T-helper 9 cell (primary cell): ENCODE measurements at regions not wholly inside any gene's neighbourhood (a gene's known extent, or its start where the extent isn't known, plus 50 kb on each side); places are given as distances from the start of the nearest gene placed in this dataset.

Experiments
- DNase-seq: peaks from one replicate; pipeline ENCODE4 v3.0.0-alpha.2; 2020

DNA sequence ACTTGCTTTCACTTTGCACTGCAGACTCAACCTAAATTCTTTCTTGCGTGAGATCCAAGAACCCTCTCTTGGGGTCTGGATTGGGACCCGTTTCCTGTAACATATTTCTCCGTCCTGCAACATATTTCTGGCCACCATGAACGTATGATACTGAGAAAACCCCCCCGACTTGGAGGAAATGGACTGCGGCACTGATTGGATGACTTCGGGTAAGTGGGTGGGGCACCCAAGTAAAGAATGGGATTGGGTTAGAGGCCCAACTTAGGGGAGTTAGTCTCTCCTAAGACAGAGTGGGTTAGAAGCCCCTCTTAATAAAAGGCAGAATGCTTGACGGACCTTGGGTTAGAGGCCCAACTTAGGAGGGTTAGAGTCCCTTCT is 690.4 kb downstream of the UQCRFS1 start:
- no peak for DNase-seq

DNA sequence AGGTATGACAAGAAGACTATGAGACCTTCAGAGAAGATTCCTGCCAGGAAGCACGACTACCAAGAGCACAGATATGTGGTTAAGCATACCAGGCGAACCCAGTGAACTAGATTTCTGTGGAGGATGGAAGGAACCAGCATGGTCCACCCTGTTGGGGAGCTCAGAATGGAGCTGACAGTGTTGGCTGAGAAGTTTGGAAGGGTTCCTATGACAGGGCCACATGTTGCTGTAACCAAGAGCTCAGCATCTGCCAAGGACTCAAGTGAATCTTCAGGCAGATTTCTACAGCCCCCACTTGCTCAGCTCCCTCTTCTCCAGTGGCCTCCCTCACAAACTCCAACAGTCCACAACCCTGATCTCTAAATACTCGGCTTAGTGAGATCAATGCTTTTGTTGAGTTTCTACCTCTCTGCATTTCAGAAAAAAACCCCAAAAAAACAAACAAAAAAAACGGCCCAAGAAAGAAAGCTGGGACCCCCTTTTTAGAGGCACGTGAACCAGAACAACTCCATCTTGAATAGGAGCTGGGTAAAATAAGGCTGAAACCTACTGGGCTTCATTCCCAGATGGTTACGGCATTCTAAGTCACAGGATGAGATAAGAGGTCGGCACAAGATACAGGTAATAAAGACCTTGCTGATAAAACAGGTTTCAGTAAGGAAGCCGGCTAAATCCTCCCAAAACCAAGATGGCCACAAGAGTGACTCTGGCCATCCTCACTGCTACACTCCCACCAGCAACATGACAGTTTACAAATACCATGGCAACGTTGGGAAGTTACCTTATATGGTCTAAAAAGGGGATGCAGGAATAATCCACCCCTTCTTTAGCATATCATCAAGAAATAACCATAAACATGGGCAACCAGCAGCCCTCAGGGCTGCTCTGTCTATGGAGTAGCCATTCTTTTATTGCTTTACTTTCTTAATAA is 691.1 kb downstream of the UQCRFS1 start:
- no peak for DNase-seq

DNA sequence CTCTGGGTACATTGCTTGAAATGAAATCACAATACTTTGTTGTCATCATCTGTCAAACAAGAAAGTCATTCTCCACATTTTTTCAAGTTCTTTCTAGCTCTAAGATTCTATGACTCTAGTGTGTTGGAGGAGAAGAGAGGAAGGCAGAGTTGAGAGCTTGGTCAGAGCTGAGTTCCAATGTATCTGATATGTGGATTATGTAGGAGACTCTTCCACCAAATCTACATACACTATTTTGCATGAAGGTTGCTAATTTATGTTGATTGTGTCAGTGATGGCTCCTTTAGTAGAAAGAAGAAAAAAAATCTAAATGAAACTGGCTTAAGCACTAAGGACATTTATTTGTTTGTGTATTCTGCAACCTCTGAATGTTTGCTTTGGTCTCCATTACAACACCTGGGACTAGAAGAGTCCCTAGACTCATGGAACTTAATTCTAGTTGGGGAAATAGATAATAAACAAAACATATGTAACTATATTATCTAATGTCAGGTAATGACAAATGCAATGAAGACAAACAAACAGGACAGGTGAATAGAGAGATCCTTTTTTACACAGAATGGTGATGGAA is 691.9 kb downstream of the UQCRFS1 start:
- no peak for DNase-seq

DNA sequence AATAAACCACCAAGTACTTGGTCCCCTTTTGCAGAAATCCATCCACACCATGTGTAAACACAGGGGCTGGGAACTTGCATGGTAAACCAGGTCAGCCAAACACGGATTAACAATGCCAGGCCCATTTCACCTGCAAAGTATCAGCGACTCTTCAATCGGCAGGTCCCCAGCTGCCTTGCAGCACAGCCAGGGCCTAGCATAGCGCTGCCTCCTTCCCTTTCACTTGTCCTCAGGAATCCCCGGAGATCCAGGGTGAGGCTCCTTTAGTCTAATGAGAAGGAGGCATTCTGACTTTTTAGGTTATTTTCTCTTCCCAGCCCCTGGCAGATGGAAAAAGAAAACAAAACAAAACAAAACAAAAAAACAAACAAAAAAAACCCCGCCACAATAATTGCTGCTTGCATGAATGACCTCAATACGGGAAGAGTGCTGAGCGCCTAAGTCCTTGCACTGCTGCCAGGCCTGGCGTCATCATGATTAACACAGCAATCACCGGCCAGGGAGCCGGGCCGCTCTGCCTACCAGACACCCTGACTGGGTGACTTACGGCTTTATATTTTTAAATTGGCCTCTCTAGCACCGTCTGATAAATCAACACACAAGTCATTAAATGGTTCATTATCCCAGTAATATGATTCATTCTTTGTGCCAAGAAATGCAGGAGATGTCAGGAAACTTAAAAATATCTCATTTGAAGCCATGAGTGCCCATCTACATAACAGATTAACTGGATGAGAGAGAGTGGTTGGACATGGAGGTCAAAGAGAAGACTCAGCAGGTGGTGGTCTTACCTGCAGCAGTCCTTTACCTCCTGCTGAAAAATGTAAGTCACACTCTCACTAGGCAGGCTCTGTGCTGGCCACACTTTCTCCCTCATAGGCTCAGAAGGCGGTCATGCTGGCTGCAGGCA is 692.7 kb downstream of the UQCRFS1 start:
- DNase-seq, result no peak

DNA sequence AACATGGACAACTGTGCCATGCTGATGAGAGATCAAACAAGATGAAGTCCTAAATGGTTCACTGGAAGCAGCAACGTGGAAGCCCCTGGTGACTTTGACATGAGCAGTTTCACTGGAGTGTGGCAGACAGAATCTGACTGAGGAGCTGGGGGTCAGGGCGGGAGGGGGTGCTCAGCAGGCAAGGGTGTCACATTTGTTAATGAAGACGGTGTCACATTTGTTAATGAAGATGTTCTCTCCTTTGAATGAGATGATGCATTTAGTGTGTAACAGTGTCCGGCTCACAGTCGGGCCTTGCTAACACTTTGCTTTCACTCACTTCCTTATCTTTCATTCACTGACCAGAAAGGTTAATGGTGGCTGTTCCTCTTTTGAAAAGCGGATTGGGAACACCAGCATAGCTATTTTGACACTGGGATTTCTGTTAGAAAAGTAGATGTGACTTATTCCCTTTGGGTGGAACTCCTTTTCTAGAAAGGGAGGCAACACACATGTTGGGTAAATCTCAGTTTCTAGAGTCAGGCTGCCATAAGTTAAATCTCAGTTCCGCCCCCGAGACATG is 693.7 kb downstream of the UQCRFS1 start:
- no peak for DNase-seq

DNA sequence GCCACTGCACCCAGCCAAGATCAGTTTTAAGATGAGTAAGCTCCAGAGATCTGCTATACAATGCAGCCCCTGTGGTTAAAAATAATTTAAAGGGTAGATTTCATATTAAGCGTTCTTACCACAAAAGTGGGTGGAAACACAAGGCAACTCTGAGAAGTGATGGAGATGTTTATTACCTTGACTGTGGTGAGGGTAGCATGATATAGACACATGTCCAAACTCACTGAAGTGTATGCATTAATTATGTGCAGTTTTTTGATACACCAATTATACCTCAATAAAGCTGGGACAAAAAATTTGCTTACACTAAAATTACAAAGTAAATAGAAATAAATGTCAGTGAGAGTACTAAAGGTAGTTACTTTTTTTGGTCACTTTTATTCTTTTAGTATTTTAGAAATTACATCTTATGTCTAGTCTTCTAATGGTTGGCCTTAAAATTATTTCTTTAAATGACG is 696.5 kb downstream of the UQCRFS1 start:
- no peak for DNase-seq

DNA sequence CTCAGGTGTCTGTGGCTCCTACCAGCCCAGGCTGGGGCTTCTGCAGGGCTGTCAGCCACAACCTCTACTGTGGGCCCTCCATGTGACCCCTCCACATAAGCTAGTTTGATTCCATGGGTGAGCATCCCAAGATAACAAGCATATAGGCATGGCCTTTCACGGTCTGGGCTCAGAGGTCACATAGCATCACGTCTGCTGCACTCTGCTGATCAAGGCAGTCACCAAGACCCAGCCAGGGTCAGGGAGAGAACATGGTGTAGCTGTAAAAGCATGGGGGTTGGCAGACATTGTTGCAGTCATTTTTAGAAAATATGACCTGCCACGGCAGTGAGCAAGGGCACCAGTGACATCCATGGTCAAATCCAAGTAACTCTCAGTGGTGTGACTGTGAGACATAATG is 698.8 kb downstream of the UQCRFS1 start:
- no peak for DNase-seq

DNA sequence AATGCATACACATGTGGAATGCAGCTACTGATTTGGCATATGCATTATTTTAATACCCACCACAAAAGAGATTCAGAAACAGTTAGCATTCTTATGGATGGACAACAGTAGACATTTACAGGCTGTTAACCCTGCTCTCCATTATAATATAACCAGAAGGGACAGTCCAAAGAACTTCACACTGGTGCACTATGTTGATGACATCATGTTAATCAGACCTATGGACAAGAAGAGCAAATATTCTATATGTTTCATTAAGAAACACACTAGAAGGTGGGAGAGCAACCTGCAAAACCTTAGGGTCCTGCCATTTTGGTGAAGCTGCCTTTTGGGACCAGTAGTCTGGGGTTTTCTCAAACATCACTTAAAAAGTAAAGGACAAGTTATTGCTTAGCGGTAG is 701.3 kb downstream of the UQCRFS1 start:
- no peak for DNase-seq

DNA sequence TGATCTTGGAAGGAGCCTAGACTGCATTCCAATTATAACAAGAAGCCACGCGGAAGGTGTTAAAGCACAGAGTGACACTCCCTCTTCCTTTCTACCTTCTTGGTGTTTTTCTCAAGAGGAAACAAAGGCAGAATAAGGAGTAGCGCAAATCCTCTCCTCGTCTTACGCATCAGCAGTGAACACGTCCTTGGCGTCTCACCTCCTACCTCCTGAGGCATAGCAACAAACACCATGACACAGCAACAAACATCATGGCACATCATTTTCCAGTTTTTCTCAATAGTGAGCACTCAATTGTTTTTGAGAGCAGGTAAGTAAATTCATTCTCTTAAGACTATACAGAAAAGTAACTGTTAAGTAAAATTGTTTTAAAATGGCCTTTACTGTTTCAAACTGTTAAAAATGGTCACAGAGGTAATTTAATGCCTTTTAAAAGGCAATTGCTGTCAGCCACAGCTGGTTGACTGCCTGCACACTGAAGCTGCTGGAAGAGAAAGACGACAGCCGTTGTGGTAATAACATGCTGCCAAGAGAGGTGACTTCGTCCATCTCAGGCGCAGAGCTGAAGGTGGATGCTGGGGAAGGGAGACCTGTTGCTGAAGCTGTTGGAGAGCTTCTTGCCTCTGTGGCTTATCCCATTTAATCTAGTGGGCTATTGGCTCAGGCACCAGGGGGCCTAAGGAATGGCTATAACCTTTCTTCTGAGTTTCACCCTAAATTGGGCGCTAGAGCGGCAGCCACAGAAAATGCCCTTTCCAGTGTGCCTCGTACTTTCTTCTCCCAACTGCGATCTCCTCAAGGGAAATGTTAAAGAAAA is 703.7 kb downstream of the UQCRFS1 start:
- no peak for DNase-seq

DNA sequence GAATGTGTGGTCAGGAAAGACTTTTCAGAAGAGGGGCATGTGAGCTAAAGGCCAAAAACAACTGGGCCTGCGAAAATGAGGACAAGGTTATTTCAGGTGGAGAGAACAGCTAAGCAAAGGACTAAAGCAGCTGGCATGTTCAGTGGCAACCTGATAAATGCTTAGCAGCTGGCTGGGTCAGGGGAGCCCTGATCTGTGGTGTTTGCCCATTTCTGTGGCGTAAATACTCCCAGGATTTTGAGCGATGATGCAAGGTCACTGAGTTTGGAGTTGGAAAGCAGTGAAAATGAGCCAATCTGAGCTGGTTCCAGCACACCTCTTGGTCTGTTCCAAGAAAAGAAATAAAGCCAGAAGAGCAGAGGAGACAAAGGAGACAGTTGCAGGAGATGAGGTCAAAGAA is 704.3 kb downstream of the UQCRFS1 start:
- DNase-seq, result no peak

DNA sequence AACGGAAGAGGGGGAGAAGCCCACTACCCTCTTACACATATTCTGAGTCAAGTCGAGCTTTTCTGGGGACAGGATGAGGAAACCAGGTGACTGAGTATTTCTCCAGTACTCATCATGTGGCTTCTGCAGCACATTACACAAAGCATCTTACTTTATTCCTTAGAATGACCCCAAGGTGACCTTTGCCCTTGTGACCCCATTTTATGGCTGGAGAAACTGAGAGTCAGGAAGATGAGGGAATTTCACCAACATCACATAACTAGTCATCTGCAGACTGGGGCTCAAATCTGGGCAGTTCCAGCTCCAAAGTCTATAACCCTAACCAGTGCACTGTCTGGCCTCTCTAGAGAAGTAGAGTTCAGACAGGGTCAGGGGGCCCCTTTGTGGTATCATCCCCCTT is 707.0 kb downstream of the UQCRFS1 start:
- DNase-seq, result no peak

DNA sequence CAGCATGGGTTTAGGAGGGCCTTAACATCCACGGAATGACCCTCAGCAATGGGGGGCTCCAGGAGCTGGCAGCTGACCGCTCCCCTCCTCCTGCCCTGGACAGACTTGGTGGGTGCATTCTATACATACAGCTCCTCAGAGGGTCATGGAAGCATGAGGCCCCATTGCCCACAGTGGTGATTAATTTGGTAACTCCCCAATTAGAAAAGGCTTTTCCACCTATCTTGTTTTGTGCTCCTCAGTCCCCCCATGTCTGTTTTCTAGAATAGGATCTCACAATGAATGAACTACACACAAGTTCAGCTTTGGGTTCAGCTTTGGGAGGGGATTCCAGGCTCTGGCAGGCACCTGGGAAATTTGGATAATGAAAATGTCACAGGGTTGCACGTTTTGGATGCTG is 707.8 kb downstream of the UQCRFS1 start:
- no peak for DNase-seq

DNA sequence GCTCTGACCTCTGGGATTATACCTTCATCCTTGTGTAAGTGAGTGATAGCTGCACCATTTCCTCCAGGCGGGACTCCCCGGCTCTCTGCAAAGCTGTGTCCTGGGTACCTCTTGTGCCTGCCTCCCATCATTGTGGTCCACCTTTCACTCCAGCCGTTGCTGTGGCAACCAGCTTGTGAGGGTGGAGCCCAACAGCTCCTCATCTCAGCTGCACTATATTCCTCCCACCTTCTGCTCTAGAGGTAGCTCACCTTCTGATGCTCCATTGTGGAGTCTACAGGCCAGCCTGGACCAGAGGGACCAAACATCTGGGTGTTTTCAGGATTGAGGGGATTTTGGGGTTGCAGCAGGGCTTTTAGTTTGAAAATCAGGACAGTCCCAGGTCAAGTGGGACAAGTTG is 708.2 kb downstream of the UQCRFS1 start:
- no peak for DNase-seq

DNA sequence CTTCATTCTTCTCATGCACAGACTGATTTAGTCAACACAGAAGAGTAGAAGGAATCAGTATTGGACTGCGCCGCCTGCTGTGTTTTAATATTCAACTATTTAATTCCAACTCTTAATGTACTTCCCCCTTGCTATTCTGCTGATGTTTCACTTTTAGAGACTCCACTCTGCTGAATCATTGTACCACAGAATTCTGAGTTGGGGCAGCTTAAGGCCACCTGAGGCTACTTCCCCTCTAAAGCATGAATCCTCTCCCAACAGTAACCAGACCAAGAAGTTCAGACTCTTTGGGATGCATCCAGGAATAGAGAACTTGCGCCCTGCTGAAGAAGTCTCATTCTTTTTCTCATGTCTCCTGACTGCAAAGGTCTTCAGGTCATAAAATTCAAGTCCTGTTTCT is 708.8 kb downstream of the UQCRFS1 start:
- DNase-seq, result no peak

DNA sequence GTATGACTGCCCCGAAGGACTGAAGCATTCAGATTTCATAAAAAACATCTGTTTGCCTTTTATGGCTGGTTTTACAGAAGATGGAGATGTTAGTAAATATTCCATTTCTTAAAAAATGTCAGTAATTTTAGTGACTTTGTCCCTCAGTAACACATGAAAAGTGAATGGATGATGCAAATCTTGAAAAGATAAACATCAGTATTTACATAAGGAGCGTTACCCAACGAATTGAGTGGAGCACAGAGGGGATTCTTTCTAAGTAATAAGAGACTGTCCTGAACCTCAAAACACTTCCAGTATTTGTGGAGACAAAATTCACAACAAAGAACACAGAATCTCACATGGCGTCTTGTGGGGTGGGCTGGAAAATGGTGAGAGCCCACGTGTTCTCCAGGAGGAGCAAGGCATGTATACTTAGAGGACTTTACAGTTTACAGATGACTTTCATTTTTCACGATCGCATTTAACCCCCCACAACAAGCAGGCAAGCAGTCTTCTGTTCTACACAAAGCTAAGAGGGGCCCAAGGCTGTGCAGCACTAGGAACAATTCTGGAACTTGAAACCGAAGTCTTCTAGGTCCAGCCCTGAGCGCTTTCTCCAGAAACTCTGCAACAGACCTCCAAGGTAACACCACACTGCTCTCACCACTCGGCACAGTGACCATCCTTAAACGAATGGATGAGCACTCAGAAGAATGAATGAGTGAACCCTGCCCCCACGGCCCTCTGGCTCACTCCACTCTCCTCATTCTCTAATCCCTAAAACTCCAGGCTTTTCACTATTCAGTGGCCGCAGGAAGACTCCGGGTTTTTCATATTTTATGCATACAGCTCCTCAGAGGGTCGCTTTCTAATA is 709.8 kb downstream of the UQCRFS1 start:
- DNase-seq, result no peak

DNA sequence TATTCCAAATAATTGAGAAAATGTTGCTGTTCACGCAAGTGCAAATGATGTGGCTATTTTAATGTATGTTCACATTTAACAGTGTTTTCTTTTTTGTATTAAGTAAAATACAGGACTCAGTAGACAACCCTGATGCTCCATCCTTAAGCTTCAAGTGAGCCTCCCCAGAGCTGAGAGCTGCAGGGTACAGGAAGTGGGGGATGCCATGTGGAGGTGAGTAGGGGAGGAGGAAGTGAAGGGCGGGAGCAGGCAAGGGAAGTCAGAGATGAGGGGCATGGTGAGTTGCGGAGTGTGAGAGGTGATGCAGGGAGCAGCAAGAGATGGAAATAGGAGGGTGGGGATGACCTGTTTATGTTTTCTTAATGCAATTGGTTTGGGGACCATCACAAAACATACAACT is 711.0 kb downstream of the UQCRFS1 start:
- DNase-seq, result no peak

DNA sequence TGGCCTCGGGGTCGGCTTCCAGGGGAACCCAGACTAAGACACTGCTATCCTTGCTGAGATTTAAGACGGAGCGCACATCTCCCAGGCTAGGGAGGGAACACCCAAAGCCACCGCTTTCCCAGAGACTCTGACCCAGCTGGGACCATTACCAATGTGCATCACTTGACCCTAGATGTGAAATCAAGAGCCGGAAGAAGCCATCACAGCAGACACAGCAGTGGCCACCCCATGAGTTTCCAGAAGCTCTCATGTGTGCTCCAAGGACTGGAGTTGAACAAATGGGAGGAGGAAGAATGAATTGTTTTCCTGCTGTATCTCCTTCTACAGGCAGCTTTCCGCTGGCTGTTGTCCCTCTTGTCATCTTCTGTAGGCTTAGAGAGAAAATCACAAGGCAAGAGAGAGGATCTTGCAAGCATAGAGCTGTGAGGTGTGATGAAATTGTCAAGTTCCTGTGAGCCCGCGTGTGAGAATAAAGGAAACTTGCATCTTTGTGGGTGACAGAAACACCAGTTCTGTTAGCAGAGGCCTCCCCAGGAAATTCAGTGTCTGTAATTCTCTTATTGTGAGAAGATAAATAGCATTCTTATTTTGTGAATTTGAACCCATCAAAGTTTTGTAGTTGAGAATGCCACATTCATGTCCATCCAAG is 711.8 kb downstream of the UQCRFS1 start:
- no peak for DNase-seq

DNA sequence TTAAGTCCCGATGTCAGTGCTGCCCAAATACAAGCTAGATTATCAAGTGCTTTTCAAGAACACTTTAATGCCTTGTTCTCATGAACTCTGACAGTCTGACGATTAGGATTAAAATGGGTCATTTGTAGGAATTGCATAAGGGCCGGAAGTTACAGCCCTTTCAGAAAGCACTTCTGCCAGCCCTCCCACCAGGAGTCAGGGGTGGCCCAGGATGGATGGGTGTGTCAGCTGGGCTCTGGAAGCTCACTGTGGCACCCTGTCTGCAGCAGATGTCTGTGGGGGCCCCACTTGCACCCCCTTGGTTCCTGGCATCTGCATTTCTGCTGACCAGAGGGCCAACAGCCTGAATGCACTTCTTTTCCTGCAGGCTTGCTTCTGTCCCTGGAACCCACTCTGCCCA is 712.7 kb downstream of the UQCRFS1 start:
- DNase-seq, result no peak

DNA sequence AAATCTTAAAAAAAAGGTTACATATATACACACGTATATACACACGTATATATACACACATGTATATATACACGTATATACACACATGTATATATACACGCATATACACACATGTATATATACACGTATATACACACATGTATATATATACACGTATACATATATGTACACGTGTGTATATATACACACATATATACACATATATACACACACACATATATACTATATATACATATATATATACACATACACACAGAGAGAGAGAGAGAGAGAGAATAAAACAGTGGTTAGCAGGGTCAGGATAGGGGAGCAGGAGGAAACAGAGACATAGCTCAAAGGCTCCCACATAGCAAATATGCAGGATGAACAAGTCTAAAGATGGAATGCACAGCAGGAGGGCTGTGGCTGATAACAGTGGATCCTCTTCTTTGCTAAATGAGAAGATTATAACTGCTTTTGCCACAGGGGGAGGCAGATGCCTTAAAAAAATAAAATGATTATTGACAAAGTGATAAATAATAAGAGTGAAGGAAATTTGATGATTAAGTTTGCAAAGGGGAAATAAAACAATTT is 714.5 kb downstream of the UQCRFS1 start:
- no peak for DNase-seq

DNA sequence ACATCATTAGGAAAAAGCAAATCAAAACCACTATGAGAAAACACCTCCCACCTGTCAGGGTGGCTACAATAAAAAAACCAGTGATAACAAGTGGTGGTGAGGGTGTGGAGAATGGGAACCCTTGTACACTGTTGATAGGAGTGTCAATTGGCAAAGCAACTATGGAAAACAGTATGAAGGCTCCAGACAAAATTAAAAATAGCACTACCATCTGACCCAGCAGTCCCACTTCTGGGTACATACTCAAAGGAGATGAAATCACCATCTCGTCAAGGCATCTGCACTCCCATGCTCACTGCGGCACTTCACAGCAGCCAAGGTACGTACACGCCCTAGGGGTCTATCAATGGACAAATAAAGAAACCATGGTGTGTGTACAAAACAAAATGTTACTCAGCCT is 715.1 kb downstream of the UQCRFS1 start:
- no peak for DNase-seq
